Common myeloid progenitor, CD34-positive (primary cell): ENCODE measurements at regions not wholly inside any gene's neighbourhood (a gene's known extent, or its start where the extent isn't known, plus 50 kb on each side); places are given as distances from the start of the nearest gene placed in this dataset.

ENCODE experiments used
- CTCF ChIA-PET: fragments of 350-600 bp; sonication (Branson Sonifier 250); formaldehyde crosslinking; loops from one replicate; lab custom pipeline; 2021; ENCODE audit warnings: antibody characterized with exemption; lab: Charles Lee
- POLR2A ChIA-PET: fragments of 350-600 bp; sonication (Branson Sonifier 250); formaldehyde crosslinking; loops from one replicate; lab custom pipeline; 2021; ENCODE audit warnings: antibody characterized with exemption; lab: Charles Lee
- DNase-seq, 3 donors: peaks; one replicate each; pipeline versions ENCODE4 v3.0.0 to v3.0.0-alpha.2; 2013
- H3K27ac ChIP-seq, 2 experiments: 1 replicate in 1 of 2; 2 replicates in 1 of 2; pipeline ENCODE4 v1.7.0; 2013; ENCODE audit warnings: inconsistent platforms in 2 of 2, low read length in 2 of 2, mild to moderate bottlenecking in 2 of 2, low read depth in 1 of 2, moderate library complexity in 1 of 2; ENCODE audit not compliant: severe bottlenecking in 2 of 2, insufficient read depth in 1 of 2, poor library complexity in 1 of 2
- H3K27me3 ChIP-seq, 5 experiments: replicated peaks in 2 of 5; 1 replicate in 3 of 5; 2 replicates in 2 of 5; pipeline versions ENCODE4 v1.6.1 to v1.7.0; 2013; ENCODE audit warnings: low read length in 4 of 5, mild to moderate bottlenecking in 2 of 5, moderate library complexity in 2 of 5, inconsistent platforms in 1 of 5; ENCODE audit not compliant: insufficient read depth in 5 of 5, control insufficient read depth in 4 of 5
- H3K36me3 ChIP-seq, 4 experiments: 1 replicate in 2 of 4; 2 replicates in 2 of 4; pipeline versions ENCODE4 v1.6.1 to v1.7.0; 2013; ENCODE audit warnings: low read length in 3 of 4, control low read depth in 1 of 4, mild to moderate bottlenecking in 1 of 4; ENCODE audit not compliant: control insufficient read depth in 4 of 4, insufficient read depth in 4 of 4
- H3K4me1 ChIP-seq, 4 experiments: 1 replicate in 3 of 4; 2 replicates in 1 of 4; pipeline versions ENCODE4 v1.6.1 to v1.7.1; 2013; ENCODE audit warnings: low read length in 3 of 4, mild to moderate bottlenecking in 3 of 4, control low read depth in 1 of 4, inconsistent platforms in 1 of 4, moderate library complexity in 1 of 4; ENCODE audit not compliant: control insufficient read depth in 4 of 4, insufficient read depth in 4 of 4; ENCODE audit errors: control extremely low read depth in 1 of 4
- H3K4me3 ChIP-seq, 7 experiments: 1 replicate in 4 of 7; 2 replicates in 3 of 7; pipeline versions ENCODE4 v1.5.1 to v1.7.0; 2013; ENCODE audit warnings: mild to moderate bottlenecking in 7 of 7, low read length in 6 of 7, moderate library complexity in 6 of 7, inconsistent platforms in 2 of 7, low read depth in 2 of 7, control low read depth in 1 of 7; ENCODE audit not compliant: insufficient read depth in 4 of 7, control insufficient read depth in 1 of 7; ENCODE audit errors: extremely low read depth in 1 of 7
- H3K9me3 ChIP-seq, 5 experiments: 1 replicate in 4 of 5; 2 replicates in 1 of 5; pipeline versions ENCODE4 v1.6.1 to v1.7.1; 2013; ENCODE audit warnings: low read length in 4 of 5, mild to moderate bottlenecking in 2 of 5, inconsistent platforms in 1 of 5, low read depth in 1 of 5, moderate library complexity in 1 of 5; ENCODE audit not compliant: control insufficient read depth in 4 of 5, insufficient read depth in 2 of 5; ENCODE audit errors: control extremely low read depth in 1 of 5
- WGBS: methylation state at CpG from one replicate; pipeline ENCODE4 v1.1.5; 2013; ENCODE audit not compliant: insufficient coverage; 5-methylcytosine and 5-hydroxymethylcytosine counted together

GRCh38 chr2:75765798-75766197, 55.1 kb upstream of the GCFC2 start:
- CTCF ChIA-PET = no interaction called here
- POLR2A ChIA-PET = no interaction called here
- H3K27me3 ChIP-seq = peaks cover 0 to 11% (median 0%) of the 10 kb centered on the region in 5 experiments
- H3K4me3 ChIP-seq = no peak overlapping the region
- H3K27ac ChIP-seq = no peak overlapping the region
- 100% methylated on average over 1 of the region's 1 CpG for WGBS
- H3K36me3 ChIP-seq = no peaks in the 10 kb centered on the region
- no peaks in the 10 kb centered on the region for H3K4me1 ChIP-seq
- H3K9me3 ChIP-seq = no peaks in the 10 kb centered on the region
- DNase-seq = no peak

GRCh38 chr2:75764611-75765010, 53.9 kb upstream of the GCFC2 start:
- WGBS = 68% methylated on average over 3 of the region's 3 CpGs

More at GRCh38 chr2:75764611-75765010, 53.9 kb upstream of the GCFC2 start:
- DNase-seq = no peak
- ChIA-PET CTCF (no interaction called here), POLR2A (no interaction called here)
- Histone ChIP-seq H3K27me3 (peaks cover 0 to 9% (median 0%) of the 10 kb centered on the region in 5 experiments), H3K36me3 (no peaks in the 10 kb centered on the region), H3K9me3 (no peaks in the 10 kb centered on the region), H3K4me3 (no peak overlapping the region), H3K27ac (no peak overlapping the region), H3K4me1 (no peaks in the 10 kb centered on the region)
